ENCODE measurements at regions not wholly inside any gene's neighbourhood (a gene's known extent, or its start where the extent isn't known, plus 50 kb on each side); places are given as distances from the start of the nearest gene placed in this dataset.

GRCh38 chr10:47173929-47174442 is 126.0 kb upstream of the GDF10 start:
- no peaks in the 10 kb centered on the region for H3K4me1 ChIP-seq
- no peaks in the 10 kb centered on the region for H3K9me3 ChIP-seq
- no peak overlapping the region for H3K27ac ChIP-seq
- H3K36me3 ChIP-seq, result no peaks in the 10 kb centered on the region
- H3K27me3 ChIP-seq, result peaks cover 0 to 7% (median 0%) of the 10 kb centered on the region in 4 donors
- TF ChIP-seq CTCF (IDR thresholded peaks at IDR 0.05), result no peak
- no peak for TF ChIP-seq POLR2A (IDR thresholded peaks at IDR 0.05)
- 67 to 79% methylated on average over 6 of the region's 6 CpGs for WGBS, 2 donors
- intact Hi-C loops (cut with DNase I), result no loop called here
- no peak overlapping the region for H3K4me3 ChIP-seq
- DNase-seq, result no peak

- Histone ChIP-seq H3K4me1 (no peaks in the 10 kb centered on the region), H3K4me3 (no peak overlapping the region), H3K27me3 (peaks cover 0 to 7% (median 0%) of the 10 kb centered on the region in 4 donors), H3K27ac (no peak overlapping the region), H3K9me3 (no peaks in the 10 kb centered on the region), H3K36me3 (no peaks in the 10 kb centered on the region)
- intact Hi-C loops (cut with DNase I), result no loop called here
- DNase-seq, result no peak
- 64 to 65% methylated on average over 9 to 15 of the region's 15 CpGs for WGBS, 2 donors
- TF ChIP-seq CTCF (IDR thresholded peaks at IDR 0.05) (no peak), POLR2A (IDR thresholded peaks at IDR 0.05) (no peak)
These were observed 124.5 kb upstream of the GDF10 start for GRCh38 chr10:47175181-47176123.

- TF ChIP-seq POLR2A (IDR thresholded peaks at IDR 0.05) (no peak), CTCF (IDR thresholded peaks at IDR 0.05) (no peak)
- H3K9me3 ChIP-seq, result no peaks in the 10 kb centered on the region
- peaks cover 0 to 7% (median 0%) of the 10 kb centered on the region in 4 donors for H3K27me3 ChIP-seq
- no peak overlapping the region for H3K4me3 ChIP-seq
- no peaks in the 10 kb centered on the region for H3K4me1 ChIP-seq
- no peak overlapping the region for H3K27ac ChIP-seq
- no peaks in the 10 kb centered on the region for H3K36me3 ChIP-seq
- no peak for DNase-seq
- intact Hi-C loops (cut with DNase I), result no loop called here
- 61 to 71% methylated on average over 11 of the region's 12 CpGs for WGBS, 2 donors
These were observed 123.6 kb upstream of the GDF10 start for GRCh38 chr10:47176206-47176902.

- 79 to 92% methylated on average over 7 to 8 of the region's 8 CpGs for WGBS, 2 donors
- H3K36me3 ChIP-seq, result no peaks in the 10 kb centered on the region
- TF ChIP-seq POLR2A (IDR thresholded peaks at IDR 0.05) (no peak), CTCF (IDR thresholded peaks at IDR 0.05) (no peak)
- no peaks in the 10 kb centered on the region for H3K4me1 ChIP-seq
- H3K27ac ChIP-seq, result no peak overlapping the region
- DNase-seq, result no peak
- peaks cover 0 to 7% (median 0%) of the 10 kb centered on the region in 4 donors for H3K27me3 ChIP-seq
- intact Hi-C loops (cut with DNase I), result no loop called here
- no peak overlapping the region for H3K4me3 ChIP-seq
- H3K9me3 ChIP-seq, result no peaks in the 10 kb centered on the region
These were observed 122.8 kb upstream of the GDF10 start for GRCh38 chr10:47176903-47177868.
